ENCODE measurements at regions not wholly inside any gene's neighbourhood (a gene's known extent, or its start where the extent isn't known, plus 50 kb on each side); places are given as distances from the start of the nearest gene placed in this dataset.
"Not testable (repeated sequence)": the region's sequence is repeated elsewhere in the genome, so short reads cannot be mapped to it uniquely, and the experiment has no call there.

DNA sequence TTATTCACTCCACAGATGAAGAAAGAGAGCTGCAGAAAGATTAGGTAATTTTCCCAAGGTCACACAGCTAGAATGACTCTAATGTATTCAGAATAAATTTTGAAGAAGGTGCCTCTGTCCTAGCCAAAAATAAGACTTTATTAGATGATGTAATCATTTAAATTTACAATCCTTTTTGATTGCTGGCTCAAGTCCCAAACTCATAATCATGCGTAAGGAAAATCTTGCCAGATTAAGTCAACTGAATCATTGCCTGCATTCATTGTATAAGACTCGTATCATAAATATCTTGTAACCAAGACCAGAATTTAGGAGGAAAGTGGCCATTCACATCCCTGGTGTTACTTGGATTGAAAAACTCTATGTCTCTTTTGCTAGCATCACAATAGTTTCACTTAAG is 53.1 kb upstream of the STK39 start:
- DNase-seq, result peak; percentile 64

- no peak for DNase-seq
Measured at GRCh38 chr2:168304024-168304681, 56.8 kb upstream of the STK39 start.

- DNase-seq, result no peak
Measured at GRCh38 chr2:168307379-168307778, 60.0 kb upstream of the STK39 start.

- no peak for DNase-seq
Measured at GRCh38 chr2:168310580-168310979, 63.2 kb upstream of the STK39 start.

DNA sequence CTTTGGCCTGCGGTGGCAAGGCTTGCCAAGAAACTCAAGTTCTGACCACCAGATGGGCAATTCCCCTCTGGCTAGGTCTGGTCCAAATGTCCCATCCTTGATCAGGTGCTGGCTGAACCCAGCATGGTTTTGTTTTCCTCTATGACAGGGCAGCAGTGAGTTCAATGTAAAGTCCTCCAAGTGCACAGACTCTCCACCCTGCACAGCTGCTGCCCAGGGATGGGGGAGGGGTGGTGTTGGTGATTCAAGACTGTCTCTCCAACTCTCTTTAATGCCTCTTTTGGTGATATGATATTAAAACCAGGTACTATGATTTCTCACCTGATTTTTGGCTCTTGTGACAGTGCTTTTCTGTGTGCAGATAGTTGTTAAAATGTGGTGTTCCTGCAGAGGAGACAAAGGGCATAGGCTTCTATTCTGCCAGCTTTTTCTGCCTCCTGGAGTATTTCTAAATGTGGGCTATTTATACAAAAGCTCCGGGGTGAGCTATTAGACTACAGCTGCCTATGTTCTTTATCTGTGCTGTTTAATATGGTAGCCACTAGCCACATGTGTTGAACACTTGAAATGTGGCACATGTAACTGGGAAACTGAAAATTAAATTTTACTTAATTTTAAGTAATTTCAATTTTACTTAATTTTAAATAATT is 64.0 kb upstream of the STK39 start:
- no peak for DNase-seq

DNA sequence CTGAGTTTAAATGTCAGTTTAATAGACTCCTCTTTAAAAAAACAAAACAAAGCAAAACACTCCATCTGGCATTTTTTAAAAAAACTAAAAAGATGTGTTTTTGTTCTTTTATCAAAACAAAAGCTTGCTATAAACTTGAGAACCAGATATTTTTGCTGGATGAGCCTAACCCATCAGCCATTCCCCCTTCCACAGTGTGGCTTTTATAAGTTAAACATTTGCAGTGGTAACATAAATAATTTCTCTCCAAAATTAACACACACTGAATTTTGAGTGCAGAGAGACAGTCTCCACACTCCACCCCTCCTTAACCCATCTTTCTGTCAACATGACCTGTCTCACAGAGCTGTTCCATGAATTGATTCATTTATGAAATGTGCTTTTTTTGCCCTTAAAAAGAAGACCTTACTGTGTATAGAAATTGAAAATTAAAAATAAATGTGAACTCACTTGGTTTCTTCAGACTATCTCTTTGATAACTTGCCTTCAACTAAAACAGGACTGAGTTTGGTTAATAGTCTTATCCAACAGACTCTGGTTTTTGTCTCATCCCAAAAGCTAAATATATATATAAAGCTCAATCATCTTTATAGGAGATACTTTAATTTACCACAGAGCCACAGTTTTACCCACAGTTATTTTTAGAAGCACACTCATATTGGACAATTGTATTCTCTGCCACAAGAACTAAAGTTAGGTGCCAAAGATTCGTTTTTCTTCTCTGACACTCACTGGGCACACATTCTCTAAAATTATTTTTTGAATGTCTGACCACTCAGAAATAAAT is 64.8 kb upstream of the STK39 start:
- DNase-seq, result peak; percentile 14

- DNase-seq, result no peak
Measured at GRCh38 chr2:168314236-168314635, 66.8 kb upstream of the STK39 start.

GRCh38 chr2:168315331-168316072 is 68.1 kb upstream of the STK39 start:
- DNase-seq, result no peak

GRCh38 chr2:168316073-168316440 is 68.7 kb upstream of the STK39 start:
- peak; percentile 22 for DNase-seq

- DNase-seq, result no peak
Measured at GRCh38 chr2:168317282-168317681, 69.9 kb upstream of the STK39 start.

GRCh38 chr2:168320267-168320666 is 72.9 kb upstream of the STK39 start:
- DNase-seq, result no peak

GRCh38 chr2:168322325-168323007 is 75.1 kb upstream of the STK39 start:
- DNase-seq, result no peak

GRCh38 chr2:168323529-168324021 is 76.2 kb upstream of the STK39 start:
- no peak for DNase-seq

- no peak for DNase-seq
Measured at GRCh38 chr2:168326572-168326971, 79.2 kb upstream of the STK39 start.

DNA sequence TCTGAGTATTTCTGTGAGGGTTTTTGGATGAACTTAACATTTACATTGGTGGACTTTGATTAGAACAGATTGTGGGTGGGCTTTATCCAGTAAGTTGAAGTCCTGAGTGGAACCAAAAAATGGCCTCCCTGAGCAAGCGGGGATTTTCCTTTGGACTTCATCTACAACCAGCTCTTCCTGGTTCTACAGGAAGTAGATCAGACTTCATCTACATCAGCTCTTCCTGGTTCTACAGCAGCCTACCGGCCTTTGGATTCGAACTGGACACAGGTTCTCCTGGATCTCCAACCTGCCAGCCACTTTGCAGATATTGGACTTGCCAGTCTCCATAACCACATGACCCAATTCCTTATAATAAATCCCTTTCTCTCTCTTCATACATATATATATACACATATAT is 79.9 kb upstream of the STK39 start:
- no peak for DNase-seq

GRCh38 chr2:168328421-168328820 is 81.0 kb upstream of the STK39 start:
- DNase-seq, result no peak

DNA sequence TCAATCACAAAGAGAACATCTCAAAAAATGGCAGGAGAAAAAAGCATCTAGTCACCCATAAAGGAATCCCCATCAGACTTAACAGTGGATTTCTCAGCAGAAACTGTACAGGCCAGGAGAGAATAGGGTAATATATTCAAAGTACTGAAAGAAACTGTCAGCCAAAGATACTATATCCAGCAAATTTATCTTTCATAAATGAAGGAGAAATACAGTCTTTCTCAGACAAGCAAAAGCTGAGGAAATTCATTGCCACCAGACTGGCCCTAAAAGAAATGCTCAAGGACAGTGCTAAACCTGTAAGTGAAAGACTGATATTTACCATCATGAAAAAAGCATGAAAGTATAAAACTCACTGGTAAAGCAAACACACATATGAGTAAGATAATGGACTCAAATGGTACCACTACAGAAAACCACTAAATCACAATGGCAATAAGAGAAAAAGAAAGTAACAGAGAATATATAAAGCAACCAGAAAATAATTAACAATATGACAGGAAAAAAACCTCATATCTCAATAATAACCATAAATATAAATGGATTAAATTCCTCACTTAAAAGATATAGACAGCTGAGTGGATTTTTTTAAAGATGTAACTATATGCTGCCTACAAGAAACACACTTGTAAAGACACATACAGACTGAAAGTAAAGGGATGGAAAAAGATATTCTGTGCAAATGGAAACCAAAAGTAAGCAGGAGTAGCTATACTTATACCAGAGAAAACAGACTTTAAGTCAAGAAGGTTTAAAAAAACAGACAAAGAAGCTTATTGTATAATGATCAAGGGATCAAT is 83.4 kb upstream of the STK39 start:
- DNase-seq, result no peak

- DNase-seq, result not testable (repeated sequence)
Measured at GRCh38 chr2:168335254-168335653, 87.9 kb upstream of the STK39 start.

- no peak for DNase-seq
Measured at GRCh38 chr2:168336786-168337388, 89.5 kb upstream of the STK39 start.

DNA sequence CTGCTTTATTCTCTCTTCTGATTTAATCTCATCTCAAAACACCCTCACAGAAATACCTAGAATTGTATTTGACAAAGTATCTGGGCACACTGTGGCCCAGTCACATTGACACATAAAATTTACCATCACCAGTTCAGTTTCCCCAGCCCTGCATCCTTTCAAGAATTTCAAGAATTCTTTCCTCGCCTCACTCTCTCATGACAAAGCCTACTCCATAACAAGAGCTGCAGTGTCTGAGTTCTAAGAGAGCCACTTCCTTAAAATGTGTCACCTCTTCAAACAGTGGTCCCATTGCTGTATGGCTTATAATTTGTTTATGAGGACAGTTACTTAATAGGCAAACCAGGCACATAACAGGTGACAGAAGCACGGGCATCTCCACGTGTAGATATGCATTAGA is 90.9 kb upstream of the STK39 start:
- no peak for DNase-seq

GRCh38 chr2:168338803-168339437 is 91.5 kb upstream of the STK39 start:
- no peak for DNase-seq

Data from NCI-H446 treated with DMSO at 0.1 percent for 48 hours (cell line).